T-helper 1 cell treated with Interleukin-12 subunit alpha and Interleukin-12 subunit beta and Interleukin-4 antibody, amounts not matched to agents 30 μg/mL and 1 μg/mL, for 36 hours (primary cell): ENCODE measurements at regions not wholly inside any gene's neighbourhood (a gene's known extent, or its start where the extent isn't known, plus 50 kb on each side); places are given as distances from the start of the nearest gene placed in this dataset.

Source experiments
- H3K27ac Mint-ChIP-seq: one replicate; pipeline ENCODE4 v1.8.0; 2021; ENCODE audit warnings: mild to moderate bottlenecking, mixed read lengths
- H3K27me3 Mint-ChIP-seq: one replicate; pipeline ENCODE4 v1.8.0; 2021; ENCODE audit warnings: low read depth, mixed read lengths
- H3K36me3 Mint-ChIP-seq: one replicate; pipeline ENCODE4 v1.8.0; 2021; ENCODE audit warnings: low read depth, mixed read lengths
- H3K4me1 Mint-ChIP-seq: one replicate; pipeline ENCODE4 v1.8.0; 2021; ENCODE audit warnings: low read depth, mixed read lengths
- H3K4me3 Mint-ChIP-seq: one replicate; pipeline ENCODE4 v1.8.0; 2021; ENCODE audit warnings: mild to moderate bottlenecking, moderate library complexity, mixed read lengths
- H3K9me3 Mint-ChIP-seq: one replicate; pipeline ENCODE4 v1.8.0; 2021; ENCODE audit warnings: mixed read lengths

- H3K36me3 Mint-ChIP-seq, result peaks cover 3% of the 10 kb centered on the region
- H3K27ac Mint-ChIP-seq, result no peak overlapping the region
- H3K4me3 Mint-ChIP-seq, result no peak overlapping the region
- H3K9me3 Mint-ChIP-seq, result peaks cover 18% of the 10 kb centered on the region
- no peaks in the 10 kb centered on the region for H3K4me1 Mint-ChIP-seq
- H3K27me3 Mint-ChIP-seq, result peaks cover 27% of the 10 kb centered on the region
Observed at GRCh38 chr6:3603340-3604130, 146.7 kb upstream of the SLC22A23 start.

- Mint-ChIP-seq H3K27me3 (peaks cover 28% of the 10 kb centered on the region), H3K9me3 (peaks cover 18% of the 10 kb centered on the region), H3K4me3 (no peak overlapping the region), H3K36me3 (peaks cover 3% of the 10 kb centered on the region), H3K27ac (no peak overlapping the region), H3K4me1 (no peaks in the 10 kb centered on the region)
Observed at GRCh38 chr6:3601570-3601969, 144.7 kb upstream of the SLC22A23 start.

- Mint-ChIP-seq H3K4me1 (no peaks in the 10 kb centered on the region), H3K27me3 (peaks cover 38% of the 10 kb centered on the region), H3K36me3 (peaks cover 3% of the 10 kb centered on the region), H3K27ac (no peak overlapping the region), H3K9me3 (peaks cover 18% of the 10 kb centered on the region), H3K4me3 (no peak overlapping the region)
Observed at GRCh38 chr6:3597500-3598064, 140.7 kb upstream of the SLC22A23 start.

GRCh38 chr6:3596766-3597165, 139.9 kb upstream of the SLC22A23 start:
- Mint-ChIP-seq H3K27me3 (peaks cover 31% of the 10 kb centered on the region), H3K36me3 (no peaks in the 10 kb centered on the region)

GRCh38 chr6:3594201-3594600, 137.4 kb upstream of the SLC22A23 start:
- Mint-ChIP-seq H3K27ac (no peak overlapping the region), H3K36me3 (no peaks in the 10 kb centered on the region), H3K4me3 (no peak overlapping the region), H3K9me3 (no peaks in the 10 kb centered on the region), H3K4me1 (no peaks in the 10 kb centered on the region), H3K27me3 (peaks cover 18% of the 10 kb centered on the region)

More at GRCh38 chr6:3596766-3597165, 139.9 kb upstream of the SLC22A23 start:
- Mint-ChIP-seq H3K4me1 (no peaks in the 10 kb centered on the region), H3K9me3 (peaks cover 9% of the 10 kb centered on the region), H3K4me3 (no peak overlapping the region), H3K27ac (no peak overlapping the region)

GRCh38 chr6:3593161-3593560, 136.3 kb upstream of the SLC22A23 start:
- Mint-ChIP-seq H3K27ac (no peak overlapping the region), H3K27me3 (peaks cover 11% of the 10 kb centered on the region), H3K4me3 (no peak overlapping the region), H3K36me3 (no peaks in the 10 kb centered on the region), H3K9me3 (no peaks in the 10 kb centered on the region), H3K4me1 (no peaks in the 10 kb centered on the region)

- Mint-ChIP-seq H3K4me3 (no peak overlapping the region), H3K27me3 (peaks cover 11% of the 10 kb centered on the region), H3K27ac (no peak overlapping the region), H3K4me1 (no peaks in the 10 kb centered on the region), H3K36me3 (no peaks in the 10 kb centered on the region), H3K9me3 (no peaks in the 10 kb centered on the region)
Observed at GRCh38 chr6:3592371-3592941, 135.6 kb upstream of the SLC22A23 start.

- H3K36me3 Mint-ChIP-seq, result no peaks in the 10 kb centered on the region
- no peak overlapping the region for H3K4me3 Mint-ChIP-seq
- H3K9me3 Mint-ChIP-seq, result no peaks in the 10 kb centered on the region
- no peaks in the 10 kb centered on the region for H3K4me1 Mint-ChIP-seq
- H3K27ac Mint-ChIP-seq, result no peak overlapping the region
- peaks cover 11% of the 10 kb centered on the region for H3K27me3 Mint-ChIP-seq
Observed at GRCh38 chr6:3591970-3592369, 135.1 kb upstream of the SLC22A23 start.

GRCh38 chr6:3587660-3588059, 130.8 kb upstream of the SLC22A23 start:
- H3K27ac Mint-ChIP-seq, result no peak overlapping the region
- peaks cover 7% of the 10 kb centered on the region for H3K27me3 Mint-ChIP-seq

GRCh38 chr6:3585320-3585935, 128.6 kb upstream of the SLC22A23 start:
- Mint-ChIP-seq H3K27ac (no peak overlapping the region), H3K36me3 (no peaks in the 10 kb centered on the region), H3K27me3 (peaks cover 15% of the 10 kb centered on the region)

More at GRCh38 chr6:3587660-3588059, 130.8 kb upstream of the SLC22A23 start:
- Mint-ChIP-seq H3K4me1 (no peaks in the 10 kb centered on the region), H3K4me3 (no peak overlapping the region), H3K9me3 (no peaks in the 10 kb centered on the region), H3K36me3 (no peaks in the 10 kb centered on the region)

GRCh38 chr6:3584606-3585005, 127.8 kb upstream of the SLC22A23 start:
- H3K27ac Mint-ChIP-seq, result no peak overlapping the region
- H3K9me3 Mint-ChIP-seq, result no peaks in the 10 kb centered on the region
- H3K36me3 Mint-ChIP-seq, result no peaks in the 10 kb centered on the region
- peaks cover 15% of the 10 kb centered on the region for H3K27me3 Mint-ChIP-seq
- no peak overlapping the region for H3K4me3 Mint-ChIP-seq
- no peaks in the 10 kb centered on the region for H3K4me1 Mint-ChIP-seq

More at GRCh38 chr6:3585320-3585935, 128.6 kb upstream of the SLC22A23 start:
- H3K4me1 Mint-ChIP-seq, result no peaks in the 10 kb centered on the region
- H3K9me3 Mint-ChIP-seq, result no peaks in the 10 kb centered on the region
- no peak overlapping the region for H3K4me3 Mint-ChIP-seq

- H3K9me3 Mint-ChIP-seq, result no peaks in the 10 kb centered on the region
- no peaks in the 10 kb centered on the region for H3K36me3 Mint-ChIP-seq
- H3K4me3 Mint-ChIP-seq, result no peak overlapping the region
- H3K27ac Mint-ChIP-seq, result no peak overlapping the region
- peaks cover 15% of the 10 kb centered on the region for H3K27me3 Mint-ChIP-seq
- H3K4me1 Mint-ChIP-seq, result no peaks in the 10 kb centered on the region
Observed at GRCh38 chr6:3581469-3581868, 124.6 kb upstream of the SLC22A23 start.

GRCh38 chr6:3579652-3580175, 122.9 kb upstream of the SLC22A23 start:
- Mint-ChIP-seq H3K27ac (no peak overlapping the region), H3K27me3 (peaks cover 15% of the 10 kb centered on the region), H3K36me3 (no peaks in the 10 kb centered on the region), H3K4me1 (no peaks in the 10 kb centered on the region), H3K4me3 (no peak overlapping the region), H3K9me3 (no peaks in the 10 kb centered on the region)

GRCh38 chr6:3578981-3579380, 122.1 kb upstream of the SLC22A23 start:
- no peak overlapping the region for H3K4me3 Mint-ChIP-seq
- H3K27ac Mint-ChIP-seq, result no peak overlapping the region
- no peaks in the 10 kb centered on the region for H3K9me3 Mint-ChIP-seq
- no peaks in the 10 kb centered on the region for H3K36me3 Mint-ChIP-seq
- H3K4me1 Mint-ChIP-seq, result no peaks in the 10 kb centered on the region
- H3K27me3 Mint-ChIP-seq, result peaks cover 14% of the 10 kb centered on the region
